OCI-LY7 (cell line): ENCODE measurements at regions not wholly inside any gene's neighbourhood (a gene's known extent, or its start where the extent isn't known, plus 50 kb on each side); places are given as distances from the start of the nearest gene placed in this dataset.
"Not testable (repeated sequence)": the region's sequence is repeated elsewhere in the genome, so short reads cannot be mapped to it uniquely, and the experiment has no call there.

Source experiments
- CTCF ChIP-seq: fragments of 200-600 bp; sonication (generic); conservative IDR thresholded peaks from 2 replicates; pipeline ENCODE4 v1.5.1; 2014; ENCODE audit warnings: mild to moderate bottlenecking, antibody characterized with exemption, low read length, moderate library complexity, mixed read lengths
- EZH2phosphoT487 ChIP-seq: fragments of 200-600 bp; sonication (generic); IDR thresholded peaks from 2 replicates; pipeline ENCODE4 v1.6.1; 2018; ENCODE audit warnings: low read depth, borderline replicate concordance, mild to moderate bottlenecking, mixed run types, antibody characterized with exemption, low read length, moderate library complexity, mixed read lengths

- TF ChIP-seq CTCF, EZH2phosphoT487: not testable (repeated sequence)
Measured at GRCh38 chr4:85043812-85044496, 77.5 kb upstream of the WDFY3 start.
